NOMO-1 treated with DMSO at 0.1 percent for 48 hours (cell line): ENCODE measurements at regions not wholly inside any gene's neighbourhood (a gene's known extent, or its start where the extent isn't known, plus 50 kb on each side); places are given as distances from the start of the nearest gene placed in this dataset.
A peak's percentile ranks its signal among the peaks of the same experiment; 100 is the strongest.

Experiments used
- DNase-seq: peaks from one replicate; lab custom pipeline; 2025; ENCODE audit not compliant: unreplicated experiment; lab: John Stamatoyannopoulos, UW

DNA sequence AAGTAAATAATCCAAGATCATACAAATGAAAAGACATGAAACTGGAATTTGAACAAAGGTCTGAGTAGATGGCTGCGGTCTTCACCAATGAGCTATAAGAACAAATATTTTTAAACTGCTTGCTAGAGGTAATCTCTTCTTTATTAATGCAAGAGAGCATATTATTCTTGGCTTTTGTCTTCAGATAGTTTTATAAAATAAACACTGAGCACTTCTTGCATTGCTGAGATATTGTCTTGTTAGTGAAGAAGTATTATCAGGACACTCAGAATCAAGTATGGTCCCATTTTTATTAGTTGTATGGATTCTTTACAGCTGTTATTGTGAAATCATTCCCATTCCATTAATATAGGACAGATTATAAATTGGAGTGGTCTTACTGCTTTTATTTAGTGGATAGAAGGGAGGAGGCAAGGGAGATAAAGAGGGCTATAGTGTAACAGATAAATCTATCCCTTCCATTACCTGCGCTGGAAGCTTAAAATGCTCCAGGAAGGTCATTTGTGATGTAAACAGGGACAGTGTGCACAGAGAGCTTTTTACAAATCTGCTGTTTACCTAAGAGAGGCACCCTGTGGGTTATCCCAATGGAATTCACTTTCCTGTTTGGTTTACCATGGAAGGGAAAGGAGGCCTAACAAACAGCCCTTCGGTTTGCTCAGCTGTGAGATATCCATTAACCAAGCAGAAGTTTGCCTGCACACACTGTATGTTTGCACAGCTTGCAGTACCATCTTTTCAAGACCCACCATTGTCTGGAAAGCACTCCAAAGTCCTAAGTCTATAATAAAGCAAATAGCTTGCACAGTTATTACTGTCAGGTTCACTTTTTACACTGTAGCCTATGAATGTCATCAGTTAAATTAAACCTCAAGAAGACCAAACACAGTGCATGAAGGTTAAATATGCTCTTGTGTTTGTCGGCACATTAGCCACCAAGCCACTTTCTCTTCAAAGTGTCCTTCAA, 347.7 kb upstream of the TGFBR2 start:
- no peak for DNase-seq

DNA sequence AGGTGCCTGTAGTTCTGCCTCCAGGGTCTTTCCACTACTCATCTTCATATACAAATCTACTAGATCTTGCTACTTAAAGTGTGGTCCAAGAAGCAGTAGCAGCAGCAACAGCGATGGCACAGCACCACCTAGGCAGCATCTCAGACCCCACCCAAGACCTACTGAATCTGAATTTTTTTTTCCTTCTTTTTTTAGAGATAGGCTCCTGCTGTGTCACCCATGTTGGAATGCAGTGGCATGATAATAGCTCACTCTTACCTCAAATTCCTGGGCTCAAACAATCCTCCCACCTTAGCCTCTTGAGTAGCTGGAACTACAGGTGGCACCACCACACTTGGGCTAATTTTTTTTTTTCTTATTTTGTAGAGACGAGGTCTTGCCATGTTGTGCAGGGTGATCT, 346.7 kb upstream of the TGFBR2 start:
- DNase-seq = no peak

DNA sequence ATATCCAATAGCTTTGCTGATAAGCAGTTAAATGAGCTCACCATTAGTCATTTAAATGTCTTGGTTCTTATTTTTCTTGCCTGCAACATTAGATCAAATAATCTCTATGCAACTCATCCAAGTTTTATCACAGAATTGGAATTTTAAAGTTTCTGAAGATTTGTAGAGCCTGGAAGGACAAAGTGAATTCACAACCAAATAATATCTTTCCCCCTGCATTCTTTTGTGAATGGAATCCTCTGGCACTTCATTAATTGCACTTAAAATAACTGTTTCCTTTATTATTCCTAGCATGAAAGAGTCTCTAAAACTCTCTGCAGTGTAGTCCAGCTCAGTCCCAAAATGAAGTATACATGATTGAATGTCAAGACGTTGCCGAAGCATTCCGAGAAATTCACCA, 345.6 kb upstream of the TGFBR2 start:
- no peak for DNase-seq

DNA sequence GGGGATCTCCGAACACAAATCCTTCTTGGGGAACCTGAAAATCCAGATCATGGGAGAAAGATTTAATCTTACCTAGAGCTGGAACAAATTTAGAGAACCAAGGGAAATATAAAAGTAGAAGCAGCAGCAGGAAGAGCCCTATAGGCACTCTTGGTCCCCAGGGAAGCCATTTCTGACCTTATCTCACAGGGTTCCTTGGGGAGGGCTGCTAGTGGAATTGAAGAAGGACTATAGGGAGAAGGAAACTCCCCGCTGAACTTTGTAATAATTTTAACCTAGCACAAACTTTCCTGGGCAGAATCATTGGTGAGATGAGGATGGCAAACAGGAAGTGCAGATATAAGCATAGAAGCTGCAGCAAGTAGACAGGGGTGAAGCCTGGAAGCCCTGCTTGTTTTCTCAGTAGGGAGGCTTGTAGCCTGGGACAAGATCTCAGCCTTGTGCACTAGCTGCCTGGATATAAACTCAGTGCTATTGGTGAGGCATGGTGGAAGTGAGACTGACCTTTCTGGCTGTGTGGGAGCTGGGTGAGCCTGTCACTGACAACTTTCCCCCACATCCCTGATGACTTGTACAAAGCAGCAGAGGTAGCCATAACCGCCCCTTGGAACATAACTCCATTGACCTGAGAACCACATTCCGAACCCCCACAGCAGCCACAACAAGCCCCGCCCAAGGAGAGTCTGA, 343.0 kb upstream of the TGFBR2 start:
- no peak for DNase-seq

DNA sequence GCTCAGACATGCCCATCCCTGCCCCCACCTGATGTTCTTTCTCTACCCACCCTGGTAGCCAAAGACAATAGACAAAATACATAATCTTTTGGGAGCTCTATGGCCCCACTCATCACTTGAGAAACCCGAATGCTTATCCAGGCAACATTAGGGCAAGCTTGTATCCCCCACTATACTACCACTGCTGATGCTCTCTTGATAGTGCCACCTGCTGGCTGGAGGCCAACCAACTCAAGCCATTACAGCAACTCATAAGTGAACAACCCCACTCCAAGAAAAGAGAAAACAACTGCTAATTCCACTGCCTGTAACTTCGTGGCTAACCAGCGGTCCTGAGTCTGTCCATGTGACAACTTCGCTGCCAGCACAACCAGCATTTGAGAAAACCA, 342.5 kb upstream of the TGFBR2 start:
- no peak for DNase-seq

DNA sequence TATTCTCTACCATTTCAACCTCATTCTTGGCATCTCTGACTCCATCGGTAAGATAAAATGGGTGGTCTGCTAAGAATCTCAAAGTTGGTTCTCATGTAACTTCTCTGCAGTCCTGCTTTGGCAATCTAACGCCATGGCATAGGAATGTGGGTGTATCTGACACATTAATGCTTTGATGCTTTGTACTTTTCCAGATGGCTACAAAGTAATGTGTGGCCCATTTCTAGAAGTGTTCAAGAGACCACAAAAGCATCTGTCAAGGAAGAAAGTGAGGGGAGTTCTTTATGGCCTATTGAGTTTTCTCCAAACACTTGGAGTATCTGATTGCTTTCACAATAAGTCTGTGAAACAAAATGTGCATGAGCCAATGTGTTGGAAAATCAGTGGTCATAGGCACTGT, 339.9 kb upstream of the TGFBR2 start:
- no peak for DNase-seq

DNA sequence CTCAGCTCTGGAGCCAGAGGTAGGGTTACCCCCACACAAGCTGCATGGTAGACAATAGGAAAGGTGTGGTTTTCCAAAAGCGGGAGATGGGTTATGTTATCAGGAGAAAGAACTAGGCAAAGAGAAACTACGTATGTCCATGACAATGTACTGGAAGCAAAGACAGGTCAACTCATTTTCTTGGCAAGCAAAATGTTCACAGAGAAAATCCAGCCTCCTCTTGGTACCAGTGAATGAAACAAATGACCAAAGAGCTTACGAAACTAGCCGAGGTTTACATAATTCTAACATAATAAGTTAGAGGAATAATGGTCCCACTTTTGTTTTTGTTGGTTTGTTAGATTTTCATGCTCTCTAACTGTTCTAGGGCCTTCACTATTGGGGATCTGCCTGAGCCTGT, 338.1 kb upstream of the TGFBR2 start:
- DNase-seq = no peak

DNA sequence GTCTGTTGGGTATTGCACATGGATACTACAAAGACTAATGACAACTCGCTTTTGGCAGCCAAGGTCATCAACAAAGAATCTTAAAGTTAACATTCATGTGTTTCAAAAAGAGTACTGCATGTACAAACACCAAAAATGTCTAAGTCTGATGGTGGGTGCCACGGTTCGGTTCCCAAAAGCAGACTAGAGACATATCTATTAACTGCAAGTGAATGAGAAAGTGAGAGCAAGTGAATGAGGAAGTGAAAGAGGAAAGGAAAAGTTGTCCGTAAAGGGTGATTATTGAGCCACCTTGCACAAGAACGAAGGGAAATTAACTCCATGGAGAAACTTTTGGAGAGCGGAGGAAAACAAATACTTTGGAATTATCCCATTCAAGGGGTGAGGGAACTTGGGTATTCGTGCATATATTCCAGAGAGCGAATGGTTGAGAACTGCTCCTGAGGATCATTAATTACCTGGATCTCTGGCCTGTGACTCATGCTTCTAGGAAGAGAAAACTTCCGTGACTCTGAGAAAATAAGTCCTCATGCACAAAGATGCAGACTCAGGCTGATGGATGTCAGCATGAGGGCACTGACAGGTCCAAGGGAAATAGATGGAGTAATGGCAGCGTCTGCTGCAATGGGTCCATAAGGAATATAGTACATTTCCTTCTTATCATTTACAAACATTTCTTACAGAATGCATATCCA, 336.5 kb upstream of the TGFBR2 start:
- peak; percentile 91 for DNase-seq

DNA sequence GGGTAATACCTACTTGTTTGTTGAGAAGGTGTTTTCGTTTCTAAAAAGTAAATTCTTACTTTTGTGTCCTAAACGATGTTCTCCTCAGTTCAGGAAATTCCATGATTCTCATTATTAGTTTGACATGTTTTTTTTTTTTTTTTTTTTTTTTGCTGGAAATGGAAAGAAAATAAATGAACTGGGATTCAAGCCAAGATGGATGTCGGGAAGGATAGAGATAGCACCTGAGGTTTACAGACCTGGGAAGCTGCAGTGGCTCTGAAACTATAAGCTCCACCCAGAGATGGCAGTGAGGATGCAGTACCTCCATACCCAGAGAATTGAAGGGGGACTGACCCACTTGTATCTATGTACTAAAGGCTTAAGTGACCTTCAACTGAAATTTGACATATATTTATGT, 334.6 kb upstream of the TGFBR2 start:
- DNase-seq = no peak

DNA sequence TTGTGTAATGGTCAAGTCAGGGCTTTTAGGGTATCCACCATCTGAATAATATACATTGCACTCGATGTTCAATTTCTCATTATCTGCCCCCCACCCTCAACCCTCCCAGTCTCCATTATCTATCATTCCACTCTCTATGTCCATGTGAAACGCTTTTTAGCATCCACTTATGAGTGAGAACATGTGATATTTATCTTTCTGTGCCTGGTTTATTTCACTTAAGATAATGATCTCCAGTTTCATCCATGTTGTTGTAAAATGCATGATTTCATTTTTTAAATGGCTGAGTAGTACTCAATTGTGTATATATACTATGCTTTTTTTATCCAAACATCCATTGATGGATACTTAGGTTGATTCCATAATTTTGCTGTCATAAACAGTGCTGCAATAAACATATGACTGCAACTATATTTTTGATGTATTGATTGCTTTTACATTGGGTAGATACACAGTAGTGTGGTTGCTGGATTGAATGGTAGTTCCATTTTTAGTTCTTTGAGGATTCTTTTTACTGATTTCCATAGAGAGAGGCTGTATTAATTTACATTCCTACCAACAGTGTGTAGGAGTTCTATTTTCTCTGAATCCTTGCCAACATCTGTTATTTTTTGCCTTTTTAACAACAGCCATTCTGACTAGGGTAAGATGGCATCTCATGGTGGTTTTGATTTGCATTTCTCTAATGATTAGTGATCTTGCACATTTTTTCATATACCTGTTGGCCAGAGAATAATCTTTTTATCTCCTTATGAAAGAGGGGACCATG, 332.9 kb upstream of the TGFBR2 start:
- no peak for DNase-seq

DNA sequence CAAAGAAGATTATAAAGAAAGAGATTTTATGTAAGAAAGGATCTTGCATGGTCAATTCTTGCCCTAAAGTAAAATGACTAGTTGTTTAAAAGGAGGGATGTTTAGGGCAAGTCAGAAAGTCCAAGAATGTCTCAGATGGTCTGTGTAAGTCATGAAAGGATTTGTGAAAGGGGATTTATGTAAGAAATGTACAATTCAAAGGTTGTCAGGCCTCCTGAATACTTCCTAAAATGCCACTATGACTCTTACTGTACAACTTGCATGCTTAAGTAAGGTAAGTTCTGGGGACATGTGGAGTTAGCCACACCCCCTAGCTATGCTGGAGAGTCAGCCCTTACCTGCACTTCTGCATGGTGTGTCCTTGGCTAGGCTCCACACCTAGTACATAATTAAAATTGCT, 328.9 kb upstream of the TGFBR2 start:
- DNase-seq = no peak

DNA sequence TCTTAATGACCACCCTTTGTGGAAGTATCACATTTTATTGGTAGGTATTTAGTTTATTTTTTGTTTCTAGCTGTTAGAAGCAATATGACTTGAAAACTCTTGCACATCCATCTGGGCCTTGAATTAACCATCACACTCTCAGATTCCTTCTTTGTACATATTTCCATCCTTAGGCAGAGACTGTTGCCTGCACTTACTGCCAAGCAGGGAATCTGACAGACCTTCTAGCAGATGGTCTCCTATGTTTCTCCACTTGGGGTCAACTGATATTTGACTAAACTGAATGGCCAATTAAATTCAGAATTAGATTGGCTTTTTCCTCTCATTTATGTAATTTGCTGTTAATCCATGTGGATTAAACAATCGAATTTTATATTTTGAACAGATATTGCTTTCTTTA, 324.9 kb upstream of the TGFBR2 start:
- no peak for DNase-seq

DNA sequence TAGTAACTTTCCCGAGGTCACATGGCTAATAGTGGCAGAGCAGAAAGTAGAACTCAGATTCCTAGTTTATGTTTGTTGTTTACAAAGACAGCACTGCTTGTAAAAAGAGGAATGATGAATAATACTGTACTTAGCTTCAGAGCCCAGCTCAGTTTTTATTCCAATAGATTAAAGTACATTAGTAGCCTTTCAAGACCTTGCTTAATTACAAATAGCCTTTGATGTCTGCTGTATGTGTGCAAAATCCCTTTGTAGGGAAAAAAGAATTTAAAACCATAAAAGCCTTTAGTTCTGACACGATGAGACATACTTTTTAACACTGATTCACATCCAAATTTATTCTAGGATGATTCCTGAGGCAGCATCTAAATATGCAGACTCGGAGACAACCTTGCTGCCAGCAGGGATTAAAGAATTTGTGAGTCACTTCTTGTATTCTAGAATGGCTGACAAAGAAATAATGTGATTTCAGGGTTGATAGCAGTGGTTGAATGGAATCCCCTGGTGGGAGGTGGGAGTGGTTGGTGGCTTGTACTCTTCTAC, 324.2 kb upstream of the TGFBR2 start:
- DNase-seq = no peak

DNA sequence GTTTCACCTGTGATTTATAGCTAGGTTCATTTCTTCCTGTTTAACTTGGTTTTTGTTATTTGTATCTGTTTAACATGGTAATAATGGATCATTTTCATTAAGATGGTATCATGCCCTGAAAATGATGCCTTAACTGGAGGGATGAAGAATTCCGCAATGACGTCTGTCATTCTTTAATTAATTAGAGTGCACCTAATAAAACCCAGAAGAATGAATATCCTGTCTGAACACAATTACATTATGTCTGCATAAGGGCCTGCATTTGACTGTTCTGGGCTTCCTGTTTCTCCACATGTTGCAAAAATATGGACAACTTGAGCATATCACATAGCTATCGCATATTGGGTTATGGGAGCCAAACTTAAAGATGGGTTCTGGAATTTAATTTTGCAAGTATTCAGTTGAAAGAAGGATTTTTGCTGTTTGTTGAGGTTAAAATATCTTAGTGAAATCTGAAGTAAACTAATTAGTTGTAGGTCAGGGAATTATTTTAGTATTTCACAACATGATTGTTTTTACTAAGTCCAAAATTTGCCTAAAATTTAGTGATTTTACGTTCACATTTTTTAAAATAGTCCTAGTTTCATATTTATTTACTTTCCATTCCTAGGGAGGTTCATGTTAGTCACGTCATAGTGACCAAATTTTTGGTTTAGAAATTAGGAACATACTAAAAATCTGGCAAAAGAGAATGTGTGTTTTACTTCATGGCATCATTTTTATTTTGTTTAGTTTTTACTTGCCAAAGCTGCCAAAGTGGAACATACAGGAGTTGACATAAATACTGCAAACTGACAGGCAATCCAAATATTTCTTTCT, 321.0 kb upstream of the TGFBR2 start:
- DNase-seq = no peak

DNA sequence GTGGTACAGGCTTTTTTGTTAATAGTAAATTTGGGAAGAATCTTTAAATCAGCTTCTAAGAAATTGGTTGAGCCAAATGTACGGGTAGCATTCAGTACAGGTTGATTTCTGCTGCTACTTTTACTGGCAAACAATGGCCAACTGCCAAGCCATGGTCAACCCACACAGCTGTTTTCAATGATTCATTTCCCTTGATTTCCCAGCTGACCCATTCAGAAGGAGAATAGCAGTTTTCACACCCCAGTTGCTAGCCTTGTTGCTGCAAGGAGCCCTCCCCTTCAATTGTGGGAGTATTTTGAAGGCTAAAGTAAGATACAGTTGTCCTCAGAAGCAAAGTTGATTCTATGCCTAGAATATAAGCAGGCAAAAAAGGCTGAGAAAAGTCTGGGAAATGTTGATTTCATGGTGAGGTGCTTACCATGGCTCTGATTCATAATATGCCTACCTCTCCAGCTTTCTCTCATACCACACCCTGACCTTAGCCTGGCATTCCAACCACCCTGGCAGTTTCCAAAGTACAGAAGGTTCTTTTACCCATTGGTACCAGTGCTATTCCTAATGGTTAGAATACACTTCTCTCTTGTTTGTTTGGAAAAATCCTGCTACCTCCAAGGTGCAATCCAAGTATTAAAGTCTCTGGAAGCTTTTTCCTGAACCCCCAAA, 320.3 kb upstream of the TGFBR2 start:
- DNase-seq = no peak

DNA sequence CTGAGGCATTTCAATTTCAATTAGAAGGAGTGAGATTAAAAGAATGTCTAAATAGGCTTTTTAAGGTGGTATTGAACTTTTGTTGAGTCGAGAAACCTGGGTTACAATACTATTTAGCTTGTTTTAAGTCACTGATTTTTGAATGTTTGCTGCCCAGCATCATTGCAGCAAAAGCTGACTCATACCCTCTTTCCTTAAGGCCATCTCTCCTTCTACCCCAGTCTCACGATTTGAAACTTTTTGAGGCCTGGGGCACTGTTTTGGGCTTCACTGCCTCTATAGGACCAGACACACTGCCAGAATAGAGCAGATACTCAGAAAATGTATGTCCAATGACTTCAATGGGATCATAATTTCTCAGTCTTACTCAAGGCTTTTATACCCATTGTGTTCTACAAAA, 319.6 kb upstream of the TGFBR2 start:
- DNase-seq = no peak

DNA sequence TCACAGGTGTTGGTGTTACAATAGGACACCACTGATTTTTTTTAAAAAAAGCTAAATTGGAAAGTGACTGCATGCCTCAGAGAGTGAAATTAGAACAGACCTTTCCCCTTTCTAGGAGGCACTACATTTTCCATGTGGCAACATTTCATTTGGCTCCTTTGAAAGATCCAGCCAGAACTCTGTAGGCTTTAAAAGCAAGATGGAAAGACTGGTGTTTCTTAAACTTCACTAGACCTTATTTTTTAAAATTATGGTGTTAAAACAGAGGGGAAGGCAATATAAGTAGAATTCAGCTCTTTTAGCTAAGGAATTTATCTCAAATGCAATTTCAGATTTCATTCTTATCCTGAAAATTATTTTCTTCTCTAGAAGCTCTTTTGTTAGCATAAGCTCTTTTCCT, 317.6 kb upstream of the TGFBR2 start:
- no peak for DNase-seq

DNA sequence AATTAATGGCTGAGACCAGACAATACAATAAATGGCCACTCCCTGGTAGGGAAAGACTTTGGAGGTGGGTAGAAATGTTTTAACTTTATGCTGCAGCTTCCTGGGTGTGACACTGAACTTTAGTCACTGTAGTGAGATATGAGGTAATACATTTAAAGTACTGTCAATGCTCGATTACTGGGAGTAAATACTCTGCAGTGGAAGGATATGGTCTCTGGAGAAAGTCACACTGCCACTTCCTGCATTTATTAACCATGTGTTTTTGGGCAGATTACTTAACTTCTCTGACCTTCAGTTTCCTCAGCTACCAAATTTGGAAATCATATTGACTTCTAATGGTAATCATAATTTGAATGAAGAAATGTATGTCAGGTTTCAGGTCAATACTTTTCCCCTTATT, 317.1 kb upstream of the TGFBR2 start:
- peak; percentile 46 for DNase-seq

DNA sequence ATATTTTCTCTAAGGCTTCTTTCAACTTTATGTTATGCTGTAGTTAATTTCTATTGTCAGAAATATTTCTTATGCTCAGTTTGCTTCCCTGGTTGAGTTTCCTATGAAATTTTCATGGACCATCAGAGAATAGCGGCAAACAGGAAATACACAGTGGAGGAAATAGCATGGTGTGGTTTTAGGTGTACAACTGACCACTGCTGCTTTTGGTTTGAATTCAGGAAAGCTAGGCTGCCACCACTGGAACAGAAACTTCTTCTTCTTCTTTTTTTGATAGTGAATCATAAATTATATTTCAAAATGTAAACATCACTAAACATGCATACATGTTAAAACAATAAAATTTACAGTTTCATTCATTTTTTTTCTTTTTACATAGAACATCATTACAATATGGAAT, 316.6 kb upstream of the TGFBR2 start:
- peak; percentile 54 for DNase-seq
